Gastrocnemius medialis (tissue), 4 donors: ENCODE measurements at regions not wholly inside any gene's neighbourhood (a gene's known extent, or its start where the extent isn't known, plus 50 kb on each side); places are given as distances from the start of the nearest gene placed in this dataset.

ENCODE experiments used
- CTCF ChIP-seq, 5 experiments: fragments of 450-650 bp in 3 of 5; fragments of 200-600 bp in 2 of 5; sonication (generic) in 2 of 5; IDR thresholded peaks in 4 of 5; conservative IDR thresholded peaks in 1 of 5; 1 replicate in 4 of 5; 2 replicates in 1 of 5; pipeline ENCODE4 v1.5.1; 2016 to 2019; ENCODE audit warnings: antibody characterized with exemption in 5 of 5, mild to moderate bottlenecking in 3 of 5, moderate library complexity in 3 of 5
- POLR2A ChIP-seq, 2 donors: fragments of 450-650 bp; IDR thresholded peaks; one replicate each; pipeline ENCODE4 v1.6.1; 2017; ENCODE audit warnings: antibody characterized with exemption in 2 of 2, mild to moderate bottlenecking in 2 of 2, moderate library complexity in 2 of 2

GRCh38 chr2:150681120-150681804, 193.8 kb upstream of the RND3 start:
- TF ChIP-seq CTCF (IDR thresholded peaks at IDR 0.05 in 4 of 5, conservative IDR thresholded peaks at IDR 0.05 in 1 of 5) (no peak), POLR2A (IDR thresholded peaks at IDR 0.05) (no peak)
